HPDE6-E6E7 (cell line): ENCODE measurements at regions not wholly inside any gene's neighbourhood (a gene's known extent, or its start where the extent isn't known, plus 50 kb on each side); places are given as distances from the start of the nearest gene placed in this dataset.
"Not testable (repeated sequence)": the region's sequence is repeated elsewhere in the genome, so short reads cannot be mapped to it uniquely, and the experiment has no call there.

Source experiments
- DNase-seq: peaks from one replicate; pipeline ENCODE4 v3.0.0; 2011; ENCODE audit warnings: missing footprints; ENCODE audit errors: extremely low spot score

DNA sequence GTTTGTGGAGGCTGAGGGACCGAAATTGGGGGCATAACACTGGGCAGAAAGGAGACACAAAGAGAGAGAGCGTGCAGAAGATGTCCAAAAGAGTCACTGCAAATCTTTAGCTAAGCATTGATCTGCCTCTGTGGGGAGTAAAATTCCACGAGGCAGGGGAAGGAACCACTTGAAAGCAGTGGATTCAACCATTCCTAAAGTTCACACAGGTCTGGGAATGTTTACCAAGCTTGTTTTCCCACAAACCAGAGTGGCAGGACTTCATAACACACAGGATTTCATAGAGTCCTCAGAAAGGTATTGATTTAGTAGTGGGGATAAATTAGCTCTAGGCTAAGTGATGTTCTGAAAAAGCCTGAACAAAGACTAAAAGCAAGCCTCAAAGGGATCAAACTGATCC is 66.1 kb upstream of the RPL38 start:
- no peak for DNase-seq

DNA sequence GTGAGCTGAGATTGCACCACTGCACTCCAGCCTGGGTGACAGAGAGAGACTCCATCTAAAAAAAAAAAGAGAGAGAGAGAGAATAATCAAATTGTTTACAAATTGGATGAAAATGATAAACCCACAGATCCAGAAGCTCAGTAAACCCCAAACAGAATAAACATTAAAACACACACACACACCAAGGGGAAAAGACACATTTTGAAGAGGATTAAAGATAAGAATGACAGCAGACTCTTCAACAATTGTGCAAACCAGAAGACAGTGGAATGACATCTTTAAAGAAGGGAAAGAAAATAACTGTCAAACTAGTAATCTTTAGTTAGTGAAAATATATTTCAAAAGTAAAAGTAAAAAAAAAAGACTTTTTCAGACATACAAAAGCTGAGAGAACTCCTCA is 64.4 kb upstream of the RPL38 start:
- no peak for DNase-seq

DNA sequence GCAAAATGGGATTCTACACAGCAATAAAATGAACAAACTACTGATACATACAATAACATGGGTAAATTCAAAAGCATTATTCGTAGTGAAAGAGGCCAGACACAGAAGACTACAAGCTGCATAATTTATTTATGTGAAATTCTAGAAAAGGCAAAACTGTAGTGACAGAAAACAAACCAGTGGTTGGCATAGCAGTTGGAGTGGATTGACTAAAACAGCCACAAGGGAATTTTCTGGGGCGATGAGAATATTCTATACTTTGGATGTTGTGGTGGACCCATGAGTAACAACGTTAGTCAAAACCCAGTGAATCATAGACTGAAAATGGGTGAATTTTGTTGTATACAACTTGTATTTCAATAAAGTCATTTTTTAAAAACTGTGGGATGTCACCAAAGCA is 63.2 kb upstream of the RPL38 start:
- no peak for DNase-seq

DNA sequence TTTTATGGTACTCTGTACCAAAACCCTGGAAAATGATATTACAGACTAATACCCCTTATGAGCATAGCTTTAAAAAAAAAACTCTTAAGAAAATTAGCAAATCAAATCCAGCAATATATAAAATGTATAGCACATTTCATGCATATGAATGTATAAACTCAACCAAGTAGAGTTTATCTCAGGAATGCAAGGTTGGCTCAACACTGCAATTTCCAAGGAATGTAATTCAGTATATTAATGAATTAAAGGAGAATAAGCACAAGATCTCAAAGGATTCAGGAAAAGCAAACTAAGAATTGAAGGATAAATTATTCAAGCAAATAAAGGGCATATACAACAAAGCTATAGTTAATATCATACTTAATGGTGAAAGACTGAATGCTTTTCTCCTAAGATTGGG is 61.9 kb upstream of the RPL38 start:
- DNase-seq = no peak

DNA sequence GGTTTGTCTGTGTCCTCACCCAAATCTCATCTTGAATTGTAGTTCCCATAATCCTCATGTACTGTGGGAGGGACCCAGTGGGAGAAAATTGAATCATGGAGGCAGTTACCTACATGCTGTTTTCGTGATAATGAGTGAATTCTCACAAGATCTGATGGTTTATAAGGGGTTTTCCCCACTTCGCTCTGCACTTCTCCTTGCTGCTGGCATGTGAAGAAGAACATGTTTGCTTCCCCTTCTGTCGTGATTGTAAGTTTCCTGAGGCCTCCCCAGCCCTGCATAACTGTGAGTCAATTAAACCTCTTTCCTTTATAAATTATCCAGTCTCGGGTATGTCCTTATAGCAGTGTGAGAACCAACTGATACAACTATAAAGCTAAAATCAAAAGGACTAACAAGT is 60.2 kb upstream of the RPL38 start:
- not testable (repeated sequence) for DNase-seq

DNA sequence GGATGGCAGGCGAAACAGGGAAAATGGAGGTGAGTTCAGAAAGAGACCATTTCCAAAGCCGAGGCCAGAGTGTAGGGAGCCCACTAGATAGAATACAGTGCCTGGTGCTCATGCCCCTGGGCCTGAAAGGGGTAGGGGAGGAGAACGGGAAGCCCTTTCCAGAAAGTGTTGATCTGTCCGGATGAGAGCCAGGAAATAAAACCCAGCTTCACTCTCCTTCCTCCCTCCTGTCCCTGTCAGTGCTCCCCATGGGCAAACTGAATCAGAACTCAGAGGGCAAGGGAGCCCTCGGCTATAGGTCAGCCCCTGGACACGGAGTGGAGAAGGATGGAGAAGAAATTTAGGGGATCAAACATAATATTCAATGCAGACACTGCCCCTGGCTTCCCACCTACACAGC is 57.7 kb upstream of the RPL38 start:
- DNase-seq = no peak

DNA sequence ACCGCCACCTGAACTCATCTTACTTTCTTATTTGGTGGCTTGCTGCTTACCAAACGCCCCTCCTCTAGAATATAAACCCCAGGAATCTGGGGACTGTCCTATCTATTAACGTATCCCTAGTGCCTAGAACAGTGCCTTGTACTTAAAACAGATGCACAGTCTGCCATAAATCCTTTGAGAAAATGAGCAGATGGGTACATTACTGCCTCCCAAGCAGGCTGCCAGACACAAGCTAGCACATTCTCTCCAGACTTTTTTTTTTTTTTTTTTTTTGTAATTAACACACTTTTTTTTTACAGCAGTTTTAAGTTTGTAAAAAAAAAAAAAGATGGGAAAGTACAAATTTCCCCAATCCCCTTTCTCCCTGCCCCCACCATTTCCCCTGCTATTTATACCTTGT is 57.3 kb upstream of the RPL38 start:
- no peak for DNase-seq

DNA sequence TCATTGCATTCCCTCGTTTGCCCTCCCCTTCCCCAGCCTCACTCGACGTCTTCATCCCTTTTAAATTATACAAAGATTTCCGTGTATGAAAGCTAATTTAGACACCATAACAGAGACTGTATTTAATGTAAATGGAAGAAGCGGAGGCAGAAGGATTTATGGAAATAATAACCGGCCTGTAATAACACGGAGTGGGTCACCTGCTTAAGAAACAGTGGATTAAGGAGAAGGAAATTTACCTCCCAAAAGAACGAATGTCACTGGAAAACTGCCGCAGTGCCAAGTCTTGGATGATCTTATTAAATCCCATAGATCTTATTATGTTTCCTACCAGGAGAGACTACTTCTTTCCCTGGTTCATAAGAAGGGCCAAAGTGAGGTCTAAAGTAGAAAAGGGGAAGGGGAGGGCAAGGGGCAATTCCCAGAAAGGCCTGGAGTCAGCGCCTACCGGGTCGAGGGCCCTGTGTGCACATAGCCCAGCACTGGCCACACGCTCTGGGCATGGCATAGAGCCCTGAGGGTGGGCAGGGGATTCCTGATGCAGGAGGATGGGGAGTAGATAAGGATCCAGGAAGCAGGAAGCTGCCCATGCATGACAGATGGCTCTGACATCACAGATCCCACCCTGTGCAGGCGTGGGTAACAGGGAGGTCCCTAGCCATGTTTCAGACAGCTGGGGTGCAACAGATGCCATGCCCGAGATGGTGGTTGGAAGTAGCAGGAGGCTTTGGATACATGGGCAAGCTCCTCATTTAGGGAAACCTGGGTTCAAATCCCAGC is 56.2 kb upstream of the RPL38 start:
- DNase-seq = no peak

DNA sequence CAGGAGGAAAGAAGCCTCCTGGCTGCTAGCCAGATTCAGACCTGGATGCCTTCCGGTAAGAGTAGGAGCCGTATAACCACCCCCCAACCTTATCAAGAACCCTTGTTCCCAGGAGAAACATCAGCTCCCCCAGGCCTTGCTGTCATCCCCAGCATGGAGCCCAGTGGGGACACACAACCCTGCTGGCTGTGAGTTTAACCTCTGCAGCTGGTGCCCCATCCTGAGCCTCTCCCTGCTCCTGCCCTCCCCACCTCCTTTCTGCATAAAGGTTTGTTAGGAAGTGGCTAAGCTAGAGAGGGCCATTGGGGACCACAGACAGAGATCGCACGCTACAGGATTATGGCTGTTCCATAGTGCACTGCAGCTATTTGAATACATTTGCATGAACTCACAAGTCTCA is 55.5 kb upstream of the RPL38 start:
- DNase-seq = no peak

DNA sequence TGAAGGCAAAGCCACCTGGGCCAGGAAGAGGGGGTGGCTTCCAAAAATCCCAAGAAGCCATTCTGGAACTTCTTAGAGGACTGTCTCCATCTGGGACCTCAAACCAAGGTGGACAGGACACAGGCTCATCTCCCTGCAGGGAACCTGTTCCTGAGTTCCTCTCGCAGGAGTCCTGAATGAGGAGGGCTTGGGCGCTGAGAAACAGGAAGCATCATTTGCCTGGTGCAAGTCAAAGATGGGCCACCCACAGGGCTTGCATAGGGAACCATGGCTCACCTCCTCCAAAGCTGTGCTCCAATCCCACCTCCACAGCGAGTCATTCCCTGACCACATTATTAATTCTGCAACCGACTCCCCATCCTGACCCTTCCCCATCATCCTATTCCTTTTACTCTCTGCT is 55.0 kb upstream of the RPL38 start:
- DNase-seq = no peak

DNA sequence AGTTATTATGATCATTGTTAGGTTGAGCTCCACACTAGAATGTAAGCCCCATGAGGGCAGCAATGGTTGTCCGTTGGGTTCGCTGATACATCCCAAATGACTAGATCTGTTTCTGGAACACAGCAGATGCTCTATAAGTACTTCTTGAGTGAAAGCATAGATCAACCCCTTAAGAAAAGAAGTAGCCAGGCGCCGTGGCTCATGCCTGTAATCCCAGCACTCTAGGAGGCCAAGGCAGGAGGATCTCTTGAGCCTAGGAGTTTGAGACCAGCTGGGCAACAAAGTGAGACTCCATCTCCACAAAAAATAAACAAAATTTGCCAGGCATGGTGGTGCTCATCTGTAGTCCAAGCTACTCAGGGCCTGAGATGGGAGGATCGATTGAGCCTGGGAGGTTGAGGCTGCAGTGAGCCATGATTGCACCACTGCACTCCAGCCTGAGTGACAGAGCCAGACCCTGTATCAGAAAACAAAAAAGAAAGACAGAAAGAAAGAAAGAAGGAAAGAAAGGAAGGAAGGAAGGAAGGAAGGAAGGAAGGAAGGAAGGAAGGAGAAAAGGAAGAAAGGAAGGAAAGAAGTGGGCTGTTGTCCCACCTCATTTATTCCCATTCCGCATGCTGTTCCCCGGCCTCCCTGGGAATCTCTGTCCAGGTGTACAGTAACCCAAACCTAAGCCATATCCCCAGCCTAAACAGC is 54.4 kb upstream of the RPL38 start:
- DNase-seq = no peak

DNA sequence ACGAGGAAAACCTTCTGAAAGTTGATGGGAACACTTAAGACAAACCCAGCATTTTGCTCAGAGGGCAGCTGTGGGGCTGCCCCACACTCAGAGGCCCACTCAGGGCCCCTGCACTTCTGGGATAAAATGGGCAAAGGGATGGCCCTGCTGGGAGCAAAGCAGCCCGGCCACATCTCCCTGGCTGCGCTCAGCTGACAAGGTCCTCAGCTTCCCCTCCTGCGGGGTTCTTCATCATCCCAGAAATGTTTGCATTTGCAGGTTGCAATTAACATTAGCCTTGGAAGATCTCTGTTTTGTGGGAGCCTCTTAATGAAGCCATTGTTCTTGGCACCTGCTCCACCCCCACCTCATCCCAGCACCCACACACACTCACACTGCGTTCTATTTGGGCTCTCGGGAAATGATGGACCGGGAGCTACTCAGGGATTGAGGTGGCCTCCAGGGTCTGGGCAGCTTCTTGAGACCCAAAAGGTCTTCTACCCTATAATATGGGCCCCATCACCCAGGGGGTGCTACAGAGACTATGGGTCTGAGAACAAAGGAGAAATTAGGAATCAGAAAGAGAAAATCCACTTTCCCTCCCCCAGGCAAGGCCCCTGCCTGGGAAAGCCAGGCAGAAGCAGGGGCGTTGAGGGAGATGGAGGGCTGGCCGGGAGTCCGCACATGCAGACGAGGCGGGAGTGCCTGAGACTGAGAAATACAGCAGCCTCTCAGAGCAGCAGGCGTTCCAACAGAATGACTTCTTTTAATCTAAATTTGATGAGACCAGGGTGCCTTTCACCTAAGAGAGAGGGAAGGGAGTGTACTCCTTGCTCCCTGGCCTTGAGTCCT is 53.7 kb upstream of the RPL38 start:
- no peak for DNase-seq

DNA sequence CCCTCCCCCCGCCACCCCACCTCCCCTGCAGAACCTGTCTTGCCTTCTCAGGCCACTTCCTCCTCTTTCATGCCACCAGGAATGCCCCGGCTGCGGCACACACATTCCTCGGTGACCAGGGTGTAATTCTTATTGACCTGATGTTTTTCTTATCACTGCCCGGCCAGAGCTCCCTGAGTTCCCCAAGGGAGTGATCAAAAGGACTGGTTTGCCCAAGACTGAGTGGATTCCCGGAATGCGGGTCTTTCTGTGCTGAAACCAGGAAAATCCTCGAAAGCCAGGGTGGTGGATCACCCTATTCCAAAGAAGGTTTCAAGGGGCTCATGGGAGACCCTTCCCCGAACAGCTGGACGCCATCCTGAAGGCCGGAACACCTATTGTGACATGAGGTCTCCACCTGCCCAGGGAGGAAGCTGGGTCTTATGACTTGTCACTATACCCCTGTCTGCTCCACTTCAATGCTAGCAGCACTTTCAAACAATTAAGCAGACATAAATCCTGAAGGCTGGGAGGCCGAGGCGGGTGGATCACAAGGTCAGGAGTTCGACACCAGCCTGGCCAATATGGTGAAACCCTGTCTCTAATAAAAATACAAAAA is 53.0 kb upstream of the RPL38 start:
- no peak for DNase-seq

DNA sequence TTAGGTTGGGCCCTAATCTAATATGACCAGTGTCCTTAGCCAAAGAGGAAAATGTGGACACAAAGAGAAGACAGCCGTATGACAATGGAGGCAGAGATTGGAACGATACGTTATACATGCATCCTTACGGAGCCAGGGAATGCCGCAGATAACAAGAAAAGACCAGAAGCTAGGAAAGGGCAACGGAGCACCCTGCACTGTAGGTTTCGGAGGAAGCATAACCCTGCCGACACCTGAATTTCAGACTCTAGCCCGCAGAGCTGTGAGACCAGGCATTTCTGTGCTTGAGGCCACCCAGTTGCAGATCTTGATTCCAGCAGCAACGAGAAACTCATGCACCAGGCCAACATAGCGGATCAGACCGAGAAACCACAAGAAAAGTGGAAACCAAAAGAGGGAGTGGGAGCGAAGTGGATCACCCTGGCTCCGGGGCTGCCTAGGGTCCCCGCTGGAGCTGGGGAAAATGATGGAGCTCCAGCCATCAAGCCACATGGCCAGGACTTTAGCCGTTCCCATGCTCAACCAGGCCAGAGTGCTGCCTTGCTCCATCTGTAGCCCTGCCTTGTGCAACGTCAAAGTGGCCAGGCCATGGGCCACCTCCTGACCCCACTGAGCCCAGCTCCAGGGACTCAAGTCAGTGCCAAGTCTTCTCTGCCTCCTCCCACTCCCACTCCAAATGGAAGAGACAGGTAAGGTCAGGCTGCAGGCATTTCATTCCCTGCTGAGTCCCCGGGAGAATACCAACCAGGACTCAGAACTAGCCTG is 51.7 kb upstream of the RPL38 start:
- no peak for DNase-seq

DNA sequence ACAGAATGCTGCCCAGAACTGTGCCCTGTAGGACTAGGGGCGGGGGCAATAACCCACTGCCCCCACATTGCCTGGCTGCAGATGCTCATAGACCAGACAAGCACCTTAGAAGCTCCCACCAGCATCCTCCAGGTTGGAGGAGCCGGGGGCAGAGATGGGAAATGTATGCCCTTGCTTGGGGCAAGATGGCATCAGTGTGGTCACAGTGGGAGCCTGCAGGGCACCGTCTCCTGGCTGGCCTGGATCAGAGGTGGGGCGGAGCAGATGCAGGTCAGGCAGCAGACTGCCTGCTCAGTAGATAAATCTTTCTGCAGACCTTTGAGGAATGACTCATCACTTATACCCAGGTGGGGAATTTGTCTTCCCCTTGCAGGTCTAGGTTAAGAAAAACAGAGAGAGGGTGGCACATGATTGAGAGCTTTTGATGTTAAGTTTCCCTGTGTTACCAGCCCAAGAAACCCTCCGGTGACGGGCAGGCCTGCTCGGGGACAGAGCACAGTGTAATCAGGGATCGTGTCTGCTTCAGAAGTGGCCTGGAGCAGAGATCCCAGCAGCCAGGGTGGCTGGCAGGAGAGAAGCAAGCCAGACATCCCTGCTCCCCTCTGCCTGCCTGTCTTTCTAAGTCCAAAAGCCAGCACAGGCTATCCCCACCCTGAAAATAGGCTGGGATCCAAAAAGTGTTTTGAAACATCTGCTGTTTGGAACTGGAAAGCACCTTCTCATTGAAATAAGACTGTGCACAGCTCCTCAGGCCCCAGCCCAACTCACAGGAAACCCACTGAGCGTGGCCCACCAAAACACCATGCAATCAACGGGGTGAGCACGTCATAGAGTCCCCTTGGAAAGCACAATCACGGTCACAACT is 50.7 kb upstream of the RPL38 start:
- no peak for DNase-seq

DNA sequence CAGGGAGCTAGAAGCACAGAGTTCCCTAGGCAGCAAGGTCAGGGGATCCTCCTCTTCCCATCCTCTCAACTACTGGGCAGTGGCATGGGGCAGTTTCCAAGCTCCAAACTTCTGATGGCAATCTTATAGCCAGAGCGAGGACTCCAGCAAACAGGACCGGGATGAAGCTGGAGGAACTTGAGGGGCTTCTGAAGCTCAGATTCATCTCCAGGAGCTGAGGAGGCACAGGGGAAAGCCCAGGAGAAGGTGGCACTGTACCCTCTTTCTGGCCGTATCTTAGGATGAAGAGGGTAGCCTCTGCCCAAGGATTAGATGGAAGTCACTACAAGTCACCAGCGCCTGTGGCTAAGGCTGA is 50.0 kb upstream of the RPL38 start:
- DNase-seq = no peak
